ENCODE measurements at regions not wholly inside any gene's neighbourhood (a gene's known extent, or its start where the extent isn't known, plus 50 kb on each side); places are given as distances from the start of the nearest gene placed in this dataset.

DNA sequence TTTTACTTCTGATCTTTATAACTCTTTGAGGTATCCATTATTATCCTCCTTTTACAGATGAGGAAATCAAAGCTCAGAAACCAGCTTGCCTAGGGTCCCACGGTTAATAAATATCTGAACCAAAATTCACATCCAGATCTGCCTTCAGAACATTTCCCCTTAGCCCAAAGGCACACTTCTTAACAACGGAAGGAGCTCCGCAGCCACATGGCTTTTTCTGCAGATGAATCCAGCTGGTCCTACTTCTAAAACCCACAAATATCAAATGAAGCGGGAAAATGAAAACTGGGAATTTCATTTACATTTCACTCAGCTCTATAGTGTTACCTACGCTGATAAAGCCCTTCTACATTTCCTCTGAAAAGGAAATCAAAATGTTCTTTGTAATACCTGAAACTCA is 357.0 kb upstream of the ID2 start:
- Histone ChIP-seq H3K4me1 (no peaks in the 10 kb centered on the region), H3K36me3 (no peaks in the 10 kb centered on the region), H3K4me3 (no peak overlapping the region), H3K27ac (no peak overlapping the region), H3K27me3 (no peaks in the 10 kb centered on the region), H3K9me3 (no peaks in the 10 kb centered on the region)
- intact Hi-C loops (cut with DNase I; ENCODE audit: low total_unique reads), result no loop called here
- no peak for DNase-seq
- no peak for TF ChIP-seq POLR2A (IDR thresholded peaks at IDR 0.05)

- Histone ChIP-seq H3K27me3 (no peaks in the 10 kb centered on the region), H3K4me3 (no peak overlapping the region), H3K36me3 (no peaks in the 10 kb centered on the region), H3K4me1 (no peaks in the 10 kb centered on the region), H3K27ac (no peak overlapping the region), H3K9me3 (no peaks in the 10 kb centered on the region)
- no peak for DNase-seq
- TF ChIP-seq, protein P1, sequence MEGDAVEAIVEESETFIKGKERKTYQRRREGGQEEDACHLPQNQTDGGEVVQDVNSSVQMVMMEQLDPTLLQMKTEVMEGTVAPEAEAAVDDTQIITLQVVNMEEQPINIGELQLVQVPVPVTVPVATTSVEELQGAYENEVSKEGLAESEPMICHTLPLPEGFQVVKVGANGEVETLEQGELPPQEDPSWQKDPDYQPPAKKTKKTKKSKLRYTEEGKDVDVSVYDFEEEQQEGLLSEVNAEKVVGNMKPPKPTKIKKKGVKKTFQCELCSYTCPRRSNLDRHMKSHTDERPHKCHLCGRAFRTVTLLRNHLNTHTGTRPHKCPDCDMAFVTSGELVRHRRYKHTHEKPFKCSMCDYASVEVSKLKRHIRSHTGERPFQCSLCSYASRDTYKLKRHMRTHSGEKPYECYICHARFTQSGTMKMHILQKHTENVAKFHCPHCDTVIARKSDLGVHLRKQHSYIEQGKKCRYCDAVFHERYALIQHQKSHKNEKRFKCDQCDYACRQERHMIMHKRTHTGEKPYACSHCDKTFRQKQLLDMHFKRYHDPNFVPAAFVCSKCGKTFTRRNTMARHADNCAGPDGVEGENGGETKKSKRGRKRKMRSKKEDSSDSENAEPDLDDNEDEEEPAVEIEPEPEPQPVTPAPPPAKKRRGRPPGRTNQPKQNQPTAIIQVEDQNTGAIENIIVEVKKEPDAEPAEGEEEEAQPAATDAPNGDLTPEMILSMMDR (IDR thresholded peaks at IDR 0.05), result no peak
- TF ChIP-seq POLR2A (IDR thresholded peaks at IDR 0.05), result no peak
- intact Hi-C loops (cut with DNase I; ENCODE audit: low total_unique reads), result no loop called here
These were observed 354.3 kb upstream of the ID2 start for GRCh38 chr2:8327371-8328100.

- DNase-seq, result no peak
- TF ChIP-seq POLR2A (IDR thresholded peaks at IDR 0.05), result no peak
- TF ChIP-seq, protein P1 (IDR thresholded peaks at IDR 0.05), result no peak
- intact Hi-C loops (cut with DNase I; ENCODE audit: low total_unique reads), result no loop called here
- H3K4me3 ChIP-seq, result no peak overlapping the region
- H3K36me3 ChIP-seq, result no peaks in the 10 kb centered on the region
- H3K4me1 ChIP-seq, result no peaks in the 10 kb centered on the region
- H3K27me3 ChIP-seq, result no peaks in the 10 kb centered on the region
- no peak overlapping the region for H3K27ac ChIP-seq
- H3K9me3 ChIP-seq, result no peaks in the 10 kb centered on the region
These were observed 353.6 kb upstream of the ID2 start for GRCh38 chr2:8328217-8328616.

DNA sequence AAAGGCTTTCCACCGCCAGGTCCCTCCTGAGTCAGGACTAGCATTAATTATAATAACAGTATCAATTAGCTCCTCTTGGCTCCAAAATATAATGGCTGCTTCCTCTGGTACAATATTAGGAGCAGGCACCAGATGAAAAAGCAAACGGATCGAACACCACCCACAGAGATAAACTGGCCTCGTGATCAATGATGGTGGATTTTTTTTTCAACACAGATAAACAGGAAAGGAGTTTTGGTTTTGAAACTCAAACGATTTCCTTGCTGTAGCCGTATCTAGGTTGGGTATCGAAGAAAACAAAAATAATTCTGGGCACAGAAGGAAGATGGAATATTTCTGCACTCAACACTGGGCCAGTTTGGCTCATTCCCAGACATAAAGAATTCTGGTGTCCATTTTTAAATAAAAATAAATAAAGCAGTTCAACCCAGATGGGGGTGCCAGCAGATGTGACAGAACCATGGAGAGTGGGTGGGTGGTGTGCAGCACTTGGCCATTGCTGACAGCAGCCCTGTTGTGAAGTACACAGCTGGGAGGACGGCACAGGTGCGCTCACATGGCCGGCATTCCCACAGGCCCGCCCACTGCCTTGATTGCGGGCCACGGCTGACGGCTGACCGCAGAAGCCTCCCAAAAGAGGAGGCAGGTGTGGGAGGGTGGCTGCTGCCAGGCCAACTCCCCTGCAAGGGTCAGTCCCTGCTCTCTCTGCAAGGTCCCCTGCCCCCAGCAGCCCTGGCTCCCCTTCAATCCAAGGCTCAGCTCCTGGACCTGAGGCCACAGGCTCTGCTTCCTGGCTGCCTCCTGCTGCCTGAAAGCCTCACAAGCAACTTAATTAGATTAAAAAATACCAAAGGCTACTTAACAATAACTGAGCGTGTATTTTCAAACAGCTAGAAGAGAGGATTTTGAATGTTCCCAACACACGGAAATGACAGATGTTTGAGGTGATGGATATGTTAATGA is 351.9 kb upstream of the ID2 start:
- H3K4me3 ChIP-seq, result no peak overlapping the region
- H3K36me3 ChIP-seq, result no peaks in the 10 kb centered on the region
- no peak for DNase-seq
- H3K27me3 ChIP-seq, result no peaks in the 10 kb centered on the region
- no peaks in the 10 kb centered on the region for H3K4me1 ChIP-seq
- H3K27ac ChIP-seq, result no peak overlapping the region
- no peak for TF ChIP-seq POLR2A (IDR thresholded peaks at IDR 0.05)
- TF ChIP-seq, protein P1 (IDR thresholded peaks at IDR 0.05), result peak in 1 of 4 experiments; percentile 7
- H3K9me3 ChIP-seq, result no peaks in the 10 kb centered on the region
- intact Hi-C loops (cut with DNase I; ENCODE audit: low total_unique reads), result no loop called here

GRCh38 chr2:8331068-8331467 is 350.8 kb upstream of the ID2 start:
- Histone ChIP-seq H3K27ac (no peak overlapping the region), H3K9me3 (no peaks in the 10 kb centered on the region), H3K4me3 (no peak overlapping the region), H3K4me1 (no peaks in the 10 kb centered on the region), H3K27me3 (no peaks in the 10 kb centered on the region), H3K36me3 (no peaks in the 10 kb centered on the region)
- intact Hi-C loops (cut with DNase I; ENCODE audit: low total_unique reads), result no loop called here
- no peak for DNase-seq
- TF ChIP-seq POLR2A (IDR thresholded peaks at IDR 0.05), result no peak
- TF ChIP-seq, protein P1 (IDR thresholded peaks at IDR 0.05), result no peak
